RCC 7860 (cell line): ENCODE measurements at regions not wholly inside any gene's neighbourhood (a gene's known extent, or its start where the extent isn't known, plus 50 kb on each side); places are given as distances from the start of the nearest gene placed in this dataset.

Experiments used
- DNase-seq: peaks from one replicate; pipeline ENCODE4 v3.0.0-alpha.2; 2015; ENCODE audit warnings: low spot score
- FAIRE-seq: peaks from 2 replicates; lab custom pipeline; 2012; peaks lifted over from hg19 to GRCh38; lab: Jason Lieb, UNC

- FAIRE-seq (no peak), DNase-seq (no peak)
Observed at GRCh38 chr12:76704693-76705092, 59.2 kb upstream of the ZDHHC17 start.

GRCh38 chr12:76706101-76706500, 57.8 kb upstream of the ZDHHC17 start:
- FAIRE-seq, result no peak
- no peak for DNase-seq

DNA sequence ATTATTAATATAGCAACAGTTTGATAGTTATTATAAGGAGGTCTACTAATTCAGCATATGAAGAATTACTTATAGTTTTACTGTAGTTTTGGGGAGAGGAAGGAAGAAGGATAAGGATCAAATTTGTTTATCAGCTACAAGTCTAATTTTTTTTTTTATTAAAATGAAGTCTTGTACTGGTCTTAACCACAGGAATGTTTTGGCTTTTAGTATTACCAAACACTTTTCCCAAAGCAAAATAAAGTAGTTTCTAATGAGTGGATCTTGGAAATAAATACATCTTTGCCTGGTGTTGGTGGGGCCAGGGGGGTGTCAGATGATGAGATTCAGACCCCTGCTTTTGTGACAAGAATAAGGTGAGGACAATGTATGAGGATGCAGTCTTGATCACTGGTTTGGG, 57.2 kb upstream of the ZDHHC17 start:
- FAIRE-seq, result no peak
- no peak for DNase-seq

DNA sequence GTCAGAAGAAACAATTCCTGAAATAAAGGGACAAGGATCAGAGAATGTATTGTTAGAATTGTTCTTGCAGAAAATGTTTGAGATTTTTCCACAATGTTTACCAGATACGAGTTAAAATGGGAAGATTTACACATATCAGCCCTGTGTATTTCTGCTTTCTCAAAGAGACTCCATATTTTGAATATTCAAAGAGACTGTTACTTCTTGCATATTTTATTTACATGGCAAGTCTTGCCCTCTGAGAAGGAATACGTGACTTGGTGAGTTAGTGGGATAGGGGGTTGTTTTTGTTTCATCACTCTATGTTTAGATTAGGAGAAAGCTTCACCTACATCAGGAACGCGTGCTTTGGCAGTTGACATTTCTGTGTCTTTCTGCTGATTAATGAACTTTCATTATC, 56.1 kb upstream of the ZDHHC17 start:
- FAIRE-seq (no peak), DNase-seq (no peak)

GRCh38 chr12:76708296-76708695, 55.6 kb upstream of the ZDHHC17 start:
- DNase-seq, result no peak
- no peak for FAIRE-seq

GRCh38 chr12:76711241-76711640, 52.7 kb upstream of the ZDHHC17 start:
- FAIRE-seq (no peak), DNase-seq (peak; percentile 22)

DNA sequence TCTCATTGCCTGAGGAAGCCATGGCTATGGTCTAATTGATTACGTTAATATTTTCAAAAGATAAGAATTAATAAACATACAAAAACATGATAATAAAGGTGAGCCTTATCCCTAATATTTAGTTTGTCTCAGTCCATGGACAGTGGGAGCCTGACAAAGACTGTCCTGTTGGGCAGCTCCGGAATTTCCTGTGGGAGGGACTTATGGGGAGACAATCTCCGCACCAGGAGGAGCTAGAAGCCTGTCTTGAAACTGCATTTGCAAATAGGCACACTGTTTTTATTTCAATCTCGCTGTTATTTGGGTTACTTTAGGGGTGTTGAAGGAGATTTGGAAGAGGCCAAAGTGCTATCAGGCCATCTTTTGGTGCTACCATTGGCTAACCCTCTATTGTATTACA, 50.8 kb upstream of the ZDHHC17 start:
- FAIRE-seq (no peak), DNase-seq (no peak)

GRCh38 chr12:76713986-76714385, 49.9 kb upstream of the ZDHHC17 start:
- no peak for DNase-seq
- FAIRE-seq, result no peak
